Muscle of arm (tissue), 1 donor: ENCODE measurements at regions not wholly inside any gene's neighbourhood (a gene's known extent, or its start where the extent isn't known, plus 50 kb on each side); places are given as distances from the start of the nearest gene placed in this dataset.
A peak's percentile ranks its signal among the peaks of the same experiment; 100 is the strongest.

Experiments used
- DNase-seq: peaks from one replicate; pipeline ENCODE4 v3.0.0-alpha.2; 2013

DNA sequence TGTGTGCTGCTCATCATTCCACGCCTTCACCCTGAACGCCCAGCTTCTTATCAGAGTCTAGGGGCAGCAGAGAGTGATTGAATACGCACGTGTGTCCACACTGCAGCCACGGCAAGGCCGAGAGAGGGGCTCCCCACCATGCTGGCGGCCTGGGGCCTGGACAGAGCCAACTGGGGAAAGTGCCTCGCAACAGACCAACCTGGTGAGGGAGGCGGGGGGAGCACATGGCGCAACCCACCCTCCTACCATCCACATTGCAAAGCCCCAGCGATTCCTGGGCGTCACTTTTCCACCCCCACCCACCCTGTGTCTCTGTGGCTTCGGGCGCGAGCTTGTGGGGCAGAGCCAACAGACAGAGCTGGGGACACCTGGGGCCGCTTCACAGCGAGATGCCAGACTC, 66.4 kb upstream of the DUSP22 start:
- no peak for DNase-seq

DNA sequence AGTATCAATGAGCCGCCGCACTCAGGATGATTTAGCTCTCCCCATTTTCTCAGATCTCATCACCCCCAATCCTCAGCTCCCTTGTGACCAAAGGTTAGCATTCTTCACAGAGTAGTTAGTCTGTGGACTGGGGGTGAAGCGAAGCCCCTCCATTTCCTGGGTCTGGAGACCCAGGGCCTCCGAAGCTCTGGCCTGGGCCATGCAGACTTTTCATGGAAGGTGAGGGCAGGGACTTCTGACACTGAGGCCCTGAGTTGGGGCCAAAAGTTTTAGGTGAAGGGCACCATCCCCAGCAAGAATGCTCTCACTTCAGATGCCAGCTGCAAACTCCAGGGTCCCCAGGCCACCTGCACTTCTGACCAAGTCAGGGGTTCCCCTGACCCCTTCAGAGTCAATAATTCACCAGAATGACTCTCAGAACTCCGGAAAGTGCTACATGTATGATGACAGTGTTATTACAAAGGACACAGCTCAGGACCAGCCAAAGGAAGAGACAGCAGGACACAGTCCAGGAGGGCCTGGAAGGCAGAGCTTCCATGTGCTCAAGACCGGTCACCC, 65.7 kb upstream of the DUSP22 start:
- DNase-seq: no peak

DNA sequence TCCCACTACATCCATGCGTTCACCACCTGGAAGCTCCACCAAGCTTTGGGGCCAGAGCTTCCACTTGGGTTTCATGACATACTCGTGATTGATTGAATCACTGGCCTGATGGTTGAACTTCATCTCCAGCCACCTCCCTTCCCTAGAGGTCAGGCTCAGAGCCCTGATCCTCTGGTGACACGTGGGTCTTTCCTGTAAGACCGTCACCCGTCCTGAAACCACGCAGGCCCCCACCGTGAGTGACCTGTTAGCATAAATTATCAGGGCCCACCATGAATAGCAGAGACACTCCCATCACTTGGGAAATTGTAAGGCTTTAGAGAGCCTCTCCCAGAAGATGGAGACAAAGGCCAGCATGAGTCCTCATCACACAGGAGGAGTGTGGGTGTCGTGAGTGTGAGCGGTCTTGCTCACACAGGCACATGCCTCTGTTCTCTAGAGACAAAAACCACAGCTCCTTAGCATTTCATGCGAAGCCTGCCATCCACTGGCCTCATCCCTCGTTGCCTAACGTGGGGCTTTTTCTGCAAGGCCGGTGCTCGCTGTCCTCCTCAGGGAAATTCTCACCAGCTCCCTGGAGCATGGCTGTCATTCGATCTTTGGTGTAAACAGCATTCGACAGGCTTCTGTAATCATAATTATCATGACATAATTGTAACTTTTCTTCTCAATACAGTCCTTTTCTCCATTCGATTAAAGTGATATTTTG, 65.1 kb upstream of the DUSP22 start:
- no peak for DNase-seq

DNA sequence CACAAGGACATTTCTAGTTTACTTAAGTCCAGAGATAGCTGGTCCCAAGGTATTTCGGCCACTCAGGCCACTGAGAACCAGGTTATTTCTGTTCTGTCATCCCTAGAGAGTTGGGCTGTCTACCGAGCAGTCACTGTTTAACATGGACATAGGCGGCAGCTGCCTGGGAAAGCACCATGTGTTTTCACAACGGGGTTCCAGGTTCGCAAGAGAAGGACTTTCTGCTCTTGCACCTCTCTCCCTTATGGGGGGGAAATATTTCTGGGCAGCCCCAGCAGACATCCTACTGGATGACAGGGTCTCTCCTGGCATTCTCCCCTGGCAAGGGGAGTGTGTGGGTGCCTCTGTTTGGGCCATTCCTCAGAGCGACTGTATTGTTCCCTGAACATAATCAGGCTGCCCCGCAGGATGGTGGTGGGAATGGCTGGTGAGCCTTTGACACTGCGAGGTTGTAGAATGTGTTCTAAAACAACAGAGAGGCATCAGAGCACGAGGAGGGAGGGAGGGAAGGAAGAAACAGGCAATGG, 64.4 kb upstream of the DUSP22 start:
- DNase-seq: no peak

DNA sequence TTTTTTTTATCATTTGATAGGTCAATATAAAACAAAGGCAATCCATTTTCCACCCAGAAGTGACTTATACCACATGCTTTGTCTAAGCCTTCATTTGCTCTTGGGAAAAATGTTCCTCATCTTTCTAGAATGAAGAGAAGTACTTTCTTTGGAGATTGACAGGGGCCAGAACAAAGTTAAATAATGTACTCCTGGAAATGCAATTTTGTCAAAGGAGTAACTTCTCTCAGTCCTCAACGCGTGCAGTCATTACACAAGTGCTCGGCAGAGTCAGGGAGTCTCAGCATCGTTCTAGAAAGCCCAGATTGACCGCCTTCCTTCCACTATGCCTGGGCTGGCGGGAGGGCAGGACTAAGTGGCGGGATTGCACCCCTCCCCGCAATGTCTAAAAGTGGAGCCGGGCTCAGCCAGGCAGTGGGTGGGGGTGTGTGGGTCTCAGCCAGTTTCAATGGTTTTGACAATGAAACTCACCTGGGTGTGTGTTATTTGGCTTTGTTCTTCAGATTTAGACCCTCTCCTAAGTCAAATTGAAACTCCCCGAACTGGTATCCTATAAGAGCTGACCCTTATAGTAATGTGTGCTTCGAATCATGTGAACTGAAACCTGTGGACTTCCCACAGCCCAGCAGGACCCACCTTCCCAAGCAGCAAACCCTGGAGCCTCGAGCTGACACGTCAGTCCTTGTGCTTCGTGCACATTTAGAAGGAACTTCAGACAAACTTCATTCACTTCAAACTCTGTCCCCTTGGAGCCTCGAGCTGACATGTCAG, 63.2 kb upstream of the DUSP22 start:
- DNase-seq: no peak

DNA sequence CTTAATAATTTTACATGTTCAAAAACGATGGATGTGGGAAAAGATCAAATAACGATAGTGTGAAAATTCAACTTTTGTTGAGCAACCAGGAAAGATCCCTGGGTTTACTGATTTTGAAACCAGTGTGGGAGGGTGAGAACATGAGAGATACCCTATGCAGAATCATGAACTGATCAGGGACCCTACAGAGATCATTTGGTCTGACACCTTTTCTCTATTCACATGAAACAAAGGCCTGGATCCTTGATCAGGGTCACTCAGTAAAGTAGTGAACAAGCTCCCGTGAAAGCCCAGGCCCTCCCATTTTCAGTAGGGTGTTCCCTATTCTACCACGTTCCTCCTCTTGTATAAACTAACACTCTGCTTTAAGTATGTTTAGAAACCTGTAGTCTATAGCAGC, 60.5 kb upstream of the DUSP22 start:
- DNase-seq: no peak

DNA sequence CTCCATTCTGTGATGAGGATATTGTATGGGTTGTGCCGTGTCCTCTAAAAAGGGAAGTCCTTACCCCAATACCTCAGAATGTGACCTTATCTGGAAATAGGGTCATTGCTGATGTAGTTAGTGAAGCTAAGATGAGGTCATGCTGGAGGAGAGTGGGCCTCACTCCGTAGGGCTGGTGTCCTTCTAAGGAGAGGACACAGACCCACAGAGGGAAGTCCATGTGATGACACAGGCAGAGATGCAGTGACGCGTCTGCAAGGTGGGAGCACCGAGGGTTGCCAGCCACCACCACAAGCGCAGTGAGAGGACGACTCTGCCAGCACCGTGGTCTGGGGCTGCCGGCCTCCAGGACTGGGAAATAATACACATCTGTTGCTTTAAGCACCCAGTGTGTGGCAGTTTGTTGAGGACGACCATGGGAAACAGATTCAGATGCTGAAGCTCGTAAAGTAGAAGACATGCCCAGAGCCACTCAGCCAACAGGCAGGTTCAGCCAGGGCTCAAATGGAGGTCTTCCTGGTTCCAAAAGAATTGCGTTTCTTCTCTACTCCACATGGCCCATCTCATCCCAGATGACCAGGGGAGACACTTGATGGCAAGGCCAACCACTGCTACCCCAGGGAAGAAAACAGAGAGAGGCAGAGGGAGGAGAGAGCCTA, 59.2 kb upstream of the DUSP22 start:
- no peak for DNase-seq

DNA sequence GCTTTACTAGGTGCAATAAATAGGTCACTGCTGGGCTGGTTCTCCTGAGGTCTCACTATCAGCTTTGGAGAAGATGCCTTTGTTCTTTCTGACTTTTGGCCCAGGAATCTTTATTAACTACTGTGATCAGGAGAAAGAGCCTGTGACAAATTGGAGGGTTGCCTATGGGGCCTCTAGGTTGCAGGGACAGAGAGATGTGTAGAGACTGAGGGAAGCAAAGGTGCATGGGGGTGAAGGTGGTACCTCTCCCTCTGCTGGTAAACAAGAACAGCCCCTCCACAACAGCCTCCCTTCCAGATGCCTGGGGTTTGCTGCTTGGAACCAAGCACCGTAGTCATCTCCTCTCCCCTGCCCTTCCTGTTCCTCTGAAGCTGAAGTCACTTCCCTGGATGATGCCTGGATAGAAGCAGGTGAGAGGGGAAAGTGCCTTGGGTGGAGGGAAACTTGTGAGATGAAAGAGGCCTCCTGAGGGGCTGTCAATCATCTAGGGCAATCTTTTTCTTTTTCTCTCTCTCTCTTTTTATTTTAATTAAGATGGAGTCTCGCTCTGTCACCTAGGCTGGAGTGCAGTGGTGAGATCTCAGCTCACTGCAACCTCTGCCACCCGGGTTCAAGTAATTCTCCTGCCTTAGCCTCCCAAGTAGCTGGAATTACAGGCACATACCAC, 57.4 kb upstream of the DUSP22 start:
- no peak for DNase-seq

DNA sequence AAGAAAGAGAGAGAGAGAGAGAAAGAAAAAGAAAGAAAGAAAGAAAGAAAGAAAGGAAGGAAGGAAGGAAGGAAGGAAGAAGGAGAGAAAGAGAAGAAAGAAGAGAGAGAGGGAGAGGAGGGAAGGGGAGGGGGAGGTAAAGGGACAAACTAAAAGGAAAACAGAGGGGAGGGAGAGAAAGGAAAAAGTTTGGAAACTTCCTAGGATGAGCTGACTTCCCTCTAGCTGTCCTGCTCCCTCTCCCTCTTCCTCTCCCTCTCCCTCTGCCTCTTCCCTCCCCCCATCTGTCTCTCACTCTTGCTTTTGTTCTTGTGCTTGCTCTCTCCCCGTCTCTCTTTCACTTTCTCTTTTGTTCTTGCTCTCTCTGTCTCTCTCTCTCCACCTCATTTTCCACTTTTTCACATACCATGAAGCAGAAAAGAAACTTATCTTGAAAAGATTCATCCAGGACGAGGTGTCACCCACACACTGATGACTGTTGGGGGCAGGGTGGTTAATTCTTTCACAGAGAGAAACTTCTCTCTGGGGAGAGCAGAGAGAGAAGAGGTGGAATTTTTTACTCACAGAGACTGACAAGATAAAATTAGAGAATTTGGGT, 56.4 kb upstream of the DUSP22 start:
- DNase-seq: peak; percentile 67

DNA sequence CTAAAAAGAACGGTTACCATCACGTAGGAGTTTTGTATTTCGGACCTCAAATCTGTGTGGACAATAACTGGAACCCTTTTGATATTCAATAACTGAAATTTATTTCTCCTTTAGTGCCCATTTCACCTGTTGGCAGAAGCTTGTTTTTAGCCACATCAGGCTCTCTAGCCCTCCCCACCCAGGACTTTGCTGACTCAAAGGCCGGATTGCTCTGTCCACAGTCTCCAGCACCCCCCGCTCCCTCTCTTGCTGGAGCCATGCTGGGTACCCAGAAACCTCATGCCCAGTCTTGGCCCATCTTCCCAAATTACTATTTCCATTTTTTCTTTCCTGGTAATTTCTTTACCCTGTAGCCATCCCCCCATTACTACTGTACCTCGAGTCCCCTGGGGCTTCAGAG, 55.8 kb upstream of the DUSP22 start:
- DNase-seq: no peak

DNA sequence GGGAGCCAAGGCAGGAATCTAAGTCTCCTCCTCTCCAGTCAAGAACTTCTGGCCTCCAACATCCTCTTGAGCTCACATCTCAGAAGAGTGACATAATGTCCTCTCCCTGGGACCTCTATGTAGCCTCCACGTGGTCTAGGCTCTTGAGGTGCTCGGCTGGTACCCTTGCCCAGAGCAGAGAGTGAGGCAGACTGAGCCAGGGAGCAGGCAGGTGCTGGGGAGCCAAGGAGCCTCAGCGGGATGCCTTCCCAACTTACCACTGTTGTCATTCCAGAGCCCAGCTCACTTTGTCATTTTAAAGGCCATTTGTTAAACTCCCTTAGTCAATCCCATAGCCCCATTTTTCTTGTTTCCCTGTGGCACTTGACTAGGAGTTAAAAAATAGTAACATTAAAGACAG, 52.1 kb upstream of the DUSP22 start:
- no peak for DNase-seq

DNA sequence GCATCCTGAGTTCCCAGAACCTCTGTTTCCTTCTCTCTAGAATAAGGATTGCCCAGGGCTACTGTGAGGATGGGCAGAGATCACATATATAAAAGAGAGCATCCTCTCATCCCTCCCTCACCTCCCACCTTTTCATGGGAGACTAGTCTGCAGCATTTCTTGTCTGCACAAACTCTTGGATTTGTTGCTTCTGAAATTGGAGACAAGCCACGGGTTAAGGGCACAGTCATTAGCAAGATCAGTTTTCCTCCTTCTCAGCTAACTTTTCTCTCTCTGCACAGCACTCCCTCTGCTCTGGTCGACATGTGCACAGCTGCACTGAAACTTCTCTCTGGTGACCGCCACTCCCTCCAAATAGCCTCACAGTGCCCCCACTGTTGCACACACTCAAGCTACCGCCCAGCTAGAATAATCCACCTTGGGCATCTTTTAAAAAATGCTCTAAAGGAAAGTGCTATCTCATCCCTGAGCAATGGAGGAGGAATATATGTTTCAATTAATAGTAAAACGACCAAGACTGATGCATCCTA, 50.9 kb upstream of the DUSP22 start:
- DNase-seq: no peak
